ENCODE measurements at regions not wholly inside any gene's neighbourhood (a gene's known extent, or its start where the extent isn't known, plus 50 kb on each side); places are given as distances from the start of the nearest gene placed in this dataset.

GRCh38 chr3:18652781-18653180 is 227.6 kb upstream of the SATB1 start:
- 0% methylated on average over 3 of the region's 3 CpGs for WGBS (ENCODE audit: insufficient coverage, low coverage, missing lambda C conversion rate)

More at GRCh38 chr3:18652781-18653180, 227.6 kb upstream of the SATB1 start:
- no peaks in the 10 kb centered on the region for H3K9me3 ChIP-seq (replicated peaks; ENCODE audit: control insufficient read depth, insufficient read depth, low read depth, low read length)
- H3K36me3 ChIP-seq (ENCODE audit: control insufficient read depth, insufficient read depth, low read length): no peaks in the 10 kb centered on the region
- no peak overlapping the region for H3K9ac ChIP-seq (ENCODE audit: insufficient read depth in 1 of 2, low read depth in 2 of 2, low read length in 2 of 2)
- BruUV-seq (replicated peaks): no TSS peak
- H3K4me1 ChIP-seq (replicated peaks in 1 of 2; ENCODE audit: control insufficient read depth in 2 of 2, insufficient read depth in 2 of 2, low read length in 2 of 2): no peaks in the 10 kb centered on the region
- H3K9me1 ChIP-seq (ENCODE audit: control insufficient read depth, insufficient read depth, low read length): no peaks in the 10 kb centered on the region
- ATAC-seq: no peak
- H3K4me2 ChIP-seq (ENCODE audit: insufficient read depth, low read length): no peak overlapping the region
- DNase-seq (ENCODE audit: extremely low read depth in 1 of 4, low spot score in 3 of 4): no peak
- no peaks in the 10 kb centered on the region for H3K27me3 ChIP-seq (ENCODE audit: control insufficient read depth in 2 of 2, insufficient read depth in 2 of 2, low read length in 2 of 2)
- CTCF ChIA-PET (ENCODE audit: low intra/inter-chr PET ratio): no interaction called here
- H3K4me3 ChIP-seq: no peak overlapping the region
- no peak overlapping the region for H2AFZ ChIP-seq (ENCODE audit: low read depth, low read length)
- H4K20me1 ChIP-seq (replicated peaks; ENCODE audit: control insufficient read depth, insufficient read depth, low read length): no peaks in the 10 kb centered on the region
- POLR2A ChIA-PET: interaction anchor here (0.8 kb wide), 1 partner anchor 10 kb away, joined by 3 read pairs; no protein-coding TSS in a partner anchor
- intact Hi-C loops (cut with micrococcal nuclease): no loop called here
- no peak overlapping the region for H3K27ac ChIP-seq (ENCODE audit: extremely low read depth, low read depth, low read length)
- FAIRE-seq: no peak
- TF ChIP-seq POU5F1 (IDR thresholded peaks at IDR 0.05; ENCODE audit: borderline replicate concordance, low read depth, low read length, partially characterized antibody) (no peak), RBBP5 (IDR thresholded peaks at IDR 0.05; ENCODE audit: borderline replicate concordance, insufficient read depth, low read length, poor library complexity, severe bottlenecking) (no peak), ZNF217 (CRISPR knock-in tag; IDR thresholded peaks at IDR 0.05) (no peak), SMARCB1 (IDR thresholded peaks at IDR 0.05; ENCODE audit: insufficient read length, low read depth) (no peak), ZFP36 (IDR thresholded peaks at IDR 0.05; ENCODE audit: low read depth, low read length, partially characterized antibody) (no peak), XRCC4 (IDR thresholded peaks at IDR 0.05; ENCODE audit: extremely low read depth, insufficient read depth, insufficient read length) (no peak), ZNF583 (CRISPR knock-in tag; IDR thresholded peaks at IDR 0.05) (no peak), ZNF77 (CRISPR knock-in tag; IDR thresholded peaks at IDR 0.05) (no peak), ZNF12 (CRISPR knock-in tag; IDR thresholded peaks at IDR 0.05) (no peak), ZC3H11A (IDR thresholded peaks at IDR 0.05; ENCODE audit: low read depth, low read length) (no peak), ELF4 (CRISPR knock-in tag; IDR thresholded peaks at IDR 0.05) (no peak), L3MBTL2 (IDR thresholded peaks at IDR 0.05) (no peak), CHD2 (IDR thresholded peaks at IDR 0.05; ENCODE audit: low read depth, low read length) (no peak), PCBP2 (IDR thresholded peaks at IDR 0.05; ENCODE audit: low read depth, low read length, poor library complexity, severe bottlenecking) (no peak), SMAD4 (CRISPR knock-in tag; conservative IDR thresholded peaks at IDR 0.05) (no peak), HSF4 (CRISPR knock-in tag; IDR thresholded peaks at IDR 0.05; ENCODE audit: borderline replicate concordance) (no peak)
- TF ChIP-seq, protein P1, sequence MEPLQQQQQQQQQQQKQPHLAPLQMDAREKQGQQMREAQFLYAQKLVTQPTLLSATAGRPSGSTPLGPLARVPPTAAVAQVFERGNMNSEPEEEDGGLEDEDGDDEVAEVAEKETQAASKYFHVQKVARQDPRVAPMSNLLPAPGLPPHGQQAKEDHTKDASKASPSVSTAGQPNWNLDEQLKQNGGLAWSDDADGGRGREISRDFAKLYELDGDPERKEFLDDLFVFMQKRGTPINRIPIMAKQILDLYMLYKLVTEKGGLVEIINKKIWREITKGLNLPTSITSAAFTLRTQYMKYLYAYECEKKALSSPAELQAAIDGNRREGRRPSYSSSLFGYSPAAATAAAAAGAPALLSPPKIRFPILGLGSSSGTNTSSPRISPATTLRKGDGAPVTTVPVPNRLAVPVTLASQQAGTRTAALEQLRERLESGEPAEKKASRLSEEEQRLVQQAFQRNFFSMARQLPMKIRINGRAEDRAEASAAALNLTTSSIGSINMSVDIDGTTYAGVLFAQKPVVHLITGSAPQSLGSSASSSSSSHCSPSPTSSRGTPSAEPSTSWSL (CRISPR knock-in tag; IDR thresholded peaks at IDR 0.05; ENCODE audit: borderline replicate concordance): no peak
- TF ChIP-seq, protein P2, sequence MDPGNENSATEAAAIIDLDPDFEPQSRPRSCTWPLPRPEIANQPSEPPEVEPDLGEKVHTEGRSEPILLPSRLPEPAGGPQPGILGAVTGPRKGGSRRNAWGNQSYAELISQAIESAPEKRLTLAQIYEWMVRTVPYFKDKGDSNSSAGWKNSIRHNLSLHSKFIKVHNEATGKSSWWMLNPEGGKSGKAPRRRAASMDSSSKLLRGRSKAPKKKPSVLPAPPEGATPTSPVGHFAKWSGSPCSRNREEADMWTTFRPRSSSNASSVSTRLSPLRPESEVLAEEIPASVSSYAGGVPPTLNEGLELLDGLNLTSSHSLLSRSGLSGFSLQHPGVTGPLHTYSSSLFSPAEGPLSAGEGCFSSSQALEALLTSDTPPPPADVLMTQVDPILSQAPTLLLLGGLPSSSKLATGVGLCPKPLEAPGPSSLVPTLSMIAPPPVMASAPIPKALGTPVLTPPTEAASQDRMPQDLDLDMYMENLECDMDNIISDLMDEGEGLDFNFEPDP (CRISPR knock-in tag; IDR thresholded peaks at IDR 0.05): no peak
- no peaks in the 10 kb centered on the region for H3K79me2 ChIP-seq (ENCODE audit: control insufficient read depth, insufficient read depth, low read length)
- in situ Hi-C loops (cut with MboI): no loop called here

Measured in K562 (cell line).